NB4 (cell line): ENCODE measurements at regions not wholly inside any gene's neighbourhood (a gene's known extent, or its start where the extent isn't known, plus 50 kb on each side); places are given as distances from the start of the nearest gene placed in this dataset.

Experiments
- CTCF ChIP-seq: IDR thresholded peaks from one replicate; pipeline ENCODE4 v1.5.1; 2012; ENCODE audit warnings: low read depth, low read length
- MAX ChIP-seq: IDR thresholded peaks from 2 replicates; pipeline ENCODE4 v1.6.1; 2011; ENCODE audit warnings: low read depth, low read length
- MYC ChIP-seq: IDR thresholded peaks from 2 replicates; pipeline ENCODE4 v1.6.1; 2011; ENCODE audit warnings: low read depth, low read length
- POLR2A ChIP-seq: IDR thresholded peaks from 2 replicates; pipeline ENCODE4 v1.6.1; 2011; ENCODE audit warnings: mild to moderate bottlenecking; ENCODE audit not compliant: insufficient read length; ENCODE audit errors: extremely low read depth

GRCh38 chr1:63119575-63120155 is 202.7 kb upstream of the FOXD3 start:
- no peak for TF ChIP-seq CTCF
- no peak for TF ChIP-seq POLR2A
- no peak for TF ChIP-seq MAX
- no peak for TF ChIP-seq MYC
